Natural killer cell (primary cell): ENCODE measurements at regions not wholly inside any gene's neighbourhood (a gene's known extent, or its start where the extent isn't known, plus 50 kb on each side); places are given as distances from the start of the nearest gene placed in this dataset.

Experiments
- ATAC-seq, 3 donors: fragments of 150-1000 bp in 2 of 3; fragments of 200-7000 bp in 1 of 3; cut with Tn5 transposase; 1 replicate in 1 of 3; 2 replicates in 2 of 3; pipeline ENCODE4 v1.10.0; 2021; ENCODE audit warnings: mild to moderate bottlenecking in 2 of 3, moderate library complexity in 2 of 3
- DNase-seq, 2 donors: peaks; one replicate each; pipeline versions ENCODE4 v3.0.0 to v3.0.0-alpha.2; 2013 to 2021; ENCODE audit warnings: mixed read lengths in 1 of 2
- H3K27ac ChIP-seq: one replicate; pipeline ENCODE4 v1.5.1; 2013; ENCODE audit warnings: mild to moderate bottlenecking, low read length
- H3K27me3 ChIP-seq: one replicate; pipeline ENCODE4 v1.6.1; 2013; ENCODE audit warnings: low read length; ENCODE audit not compliant: control insufficient read depth, insufficient read depth
- H3K36me3 ChIP-seq: one replicate; pipeline ENCODE4 v1.6.1; 2013; ENCODE audit warnings: low read length; ENCODE audit not compliant: control insufficient read depth, insufficient read depth
- H3K4me1 ChIP-seq: one replicate; pipeline ENCODE4 v1.6.1; 2013; ENCODE audit warnings: low read length; ENCODE audit not compliant: control insufficient read depth, insufficient read depth
- H3K4me3 ChIP-seq: one replicate; pipeline ENCODE4 v1.5.1; 2013; ENCODE audit warnings: low read length
- H3K9me3 ChIP-seq: one replicate; pipeline ENCODE4 v1.6.1; 2013; ENCODE audit warnings: low read length; ENCODE audit not compliant: control insufficient read depth, insufficient read depth
- H3K27ac Mint-ChIP-seq, 2 donors: one replicate each; pipeline ENCODE4 v1.8.0; 2022; ENCODE audit warnings: mild to moderate bottlenecking in 2 of 2, mixed read lengths in 2 of 2, moderate library complexity in 1 of 2
- H3K27me3 Mint-ChIP-seq, 2 donors: one replicate each; pipeline ENCODE4 v1.8.0; 2022; ENCODE audit warnings: low read depth in 2 of 2, mixed read lengths in 2 of 2
- H3K36me3 Mint-ChIP-seq: one replicate; pipeline ENCODE4 v1.8.0; 2022; ENCODE audit warnings: mixed read lengths
- H3K4me1 Mint-ChIP-seq, 2 donors: one replicate each; pipeline ENCODE4 v1.8.0; 2022; ENCODE audit warnings: mixed read lengths in 2 of 2
- H3K4me3 Mint-ChIP-seq: one replicate; pipeline ENCODE4 v1.8.0; 2022; ENCODE audit warnings: mild to moderate bottlenecking, moderate library complexity, mixed read lengths
- H3K9me3 Mint-ChIP-seq, 2 donors: one replicate each; pipeline ENCODE4 v1.8.0; 2022; ENCODE audit warnings: mixed read lengths in 2 of 2
- WGBS: methylation state at CpG from one replicate; pipeline ENCODE4 v1.1.7; 2013; ENCODE audit warnings: missing lambda C conversion rate; ENCODE audit not compliant: insufficient coverage; 5-methylcytosine and 5-hydroxymethylcytosine counted together
- intact Hi-C: fragments of 100-400 bp; cut with micrococcal nuclease; formaldehyde crosslinking; loops from one replicate; pipeline ENCODE4 v1.14.2; 2022
- TF ChIP-seq, protein P1 (sequence below): fragments of 200-600 bp; IDR thresholded peaks from one replicate; pipeline ENCODE4 v1.8.0; 2022; ENCODE audit warnings: antibody characterized with exemption

DNA sequence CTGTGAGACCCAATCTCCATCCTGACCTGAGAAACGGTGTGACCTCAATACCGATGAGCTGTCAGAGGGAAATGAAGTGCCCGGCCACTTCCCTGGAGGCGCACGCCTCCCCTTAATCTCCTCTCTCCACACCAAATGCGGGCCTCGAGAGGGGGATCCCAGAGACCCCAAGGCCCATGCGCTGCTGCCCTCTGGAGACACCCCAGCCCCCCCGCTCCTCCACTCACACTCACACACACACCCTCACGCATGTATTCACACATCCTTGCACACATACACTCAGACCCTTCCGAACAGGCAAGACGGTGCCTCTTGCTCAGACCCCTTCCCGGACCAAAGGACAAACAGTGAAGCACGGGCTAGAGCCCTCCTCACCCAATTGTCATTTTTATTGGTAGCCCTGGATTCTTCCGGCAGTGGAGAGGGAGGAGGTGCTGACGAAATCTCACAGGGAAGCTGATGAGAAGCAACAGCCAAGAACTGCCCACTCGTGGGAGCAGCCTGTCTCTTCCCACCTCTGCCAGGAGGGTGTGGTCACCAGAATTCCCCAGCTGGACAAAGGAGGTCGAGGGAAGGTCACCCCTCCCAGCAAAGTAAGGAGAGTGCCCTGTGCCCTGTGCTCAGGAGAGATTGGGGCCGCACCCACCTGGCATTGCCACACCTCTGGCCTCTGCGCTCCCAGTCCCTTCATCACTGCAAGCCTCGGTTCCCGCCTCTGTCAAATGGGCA lies 136.0 kb upstream of the TNRC6C start:
- Histone ChIP-seq H3K4me1 (peaks cover 4% of the 10 kb centered on the region), H3K27me3 (no peaks in the 10 kb centered on the region), H3K9me3 (no peaks in the 10 kb centered on the region), H3K27ac (no peak overlapping the region), H3K4me3 (no peak overlapping the region), H3K36me3 (no peaks in the 10 kb centered on the region)
- no peak for DNase-seq
- H3K4me1 Mint-ChIP-seq, result peaks cover 0 to 10% of the 10 kb centered on the region in 2 donors
- ATAC-seq, result no peak
- no peaks in the 10 kb centered on the region for H3K36me3 Mint-ChIP-seq
- H3K27me3 Mint-ChIP-seq, result peaks cover 0 to 6% of the 10 kb centered on the region in 2 donors
- H3K4me3 Mint-ChIP-seq, result no peak overlapping the region
- intact Hi-C loops, result no loop called here
- H3K27ac Mint-ChIP-seq, result no peak overlapping the region
- TF ChIP-seq, protein P1, sequence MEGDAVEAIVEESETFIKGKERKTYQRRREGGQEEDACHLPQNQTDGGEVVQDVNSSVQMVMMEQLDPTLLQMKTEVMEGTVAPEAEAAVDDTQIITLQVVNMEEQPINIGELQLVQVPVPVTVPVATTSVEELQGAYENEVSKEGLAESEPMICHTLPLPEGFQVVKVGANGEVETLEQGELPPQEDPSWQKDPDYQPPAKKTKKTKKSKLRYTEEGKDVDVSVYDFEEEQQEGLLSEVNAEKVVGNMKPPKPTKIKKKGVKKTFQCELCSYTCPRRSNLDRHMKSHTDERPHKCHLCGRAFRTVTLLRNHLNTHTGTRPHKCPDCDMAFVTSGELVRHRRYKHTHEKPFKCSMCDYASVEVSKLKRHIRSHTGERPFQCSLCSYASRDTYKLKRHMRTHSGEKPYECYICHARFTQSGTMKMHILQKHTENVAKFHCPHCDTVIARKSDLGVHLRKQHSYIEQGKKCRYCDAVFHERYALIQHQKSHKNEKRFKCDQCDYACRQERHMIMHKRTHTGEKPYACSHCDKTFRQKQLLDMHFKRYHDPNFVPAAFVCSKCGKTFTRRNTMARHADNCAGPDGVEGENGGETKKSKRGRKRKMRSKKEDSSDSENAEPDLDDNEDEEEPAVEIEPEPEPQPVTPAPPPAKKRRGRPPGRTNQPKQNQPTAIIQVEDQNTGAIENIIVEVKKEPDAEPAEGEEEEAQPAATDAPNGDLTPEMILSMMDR, result no peak
- H3K9me3 Mint-ChIP-seq, result no peaks in the 10 kb centered on the region
- 83% methylated on average over 22 of the region's 22 CpGs for WGBS

DNA sequence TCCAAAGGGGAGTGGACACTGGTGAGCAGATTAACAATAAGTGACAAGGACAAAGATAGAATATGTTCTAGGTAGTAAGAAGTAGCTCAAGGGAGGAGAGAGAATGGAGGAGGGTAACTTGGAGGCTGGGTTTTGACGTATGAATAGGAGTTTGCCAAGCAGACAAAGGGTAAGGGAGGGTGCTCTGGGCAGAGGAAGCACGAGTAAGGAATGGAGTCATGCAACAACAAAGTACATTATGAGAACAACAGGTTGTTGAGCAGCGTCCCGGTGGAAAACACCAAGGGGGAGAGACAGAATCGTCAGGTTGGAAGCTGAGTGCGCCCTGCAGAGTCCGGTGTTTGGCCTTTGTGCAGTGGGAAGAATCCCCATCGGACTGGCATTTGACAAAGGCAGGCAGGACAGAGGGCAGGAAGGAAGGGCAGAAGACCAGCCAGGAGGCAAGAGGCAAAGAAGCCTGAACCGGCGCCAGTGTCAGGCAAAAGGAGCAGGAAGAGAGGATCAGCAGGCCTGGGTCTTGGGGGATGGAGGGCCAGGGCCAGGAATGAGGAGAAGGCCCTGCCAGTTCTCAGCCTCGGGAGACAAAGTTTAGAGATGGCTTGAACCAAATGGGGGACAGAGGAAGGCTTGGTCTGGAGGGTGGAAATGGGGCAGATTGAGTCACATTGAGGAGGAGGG lies 134.3 kb upstream of the TNRC6C start:
- Histone ChIP-seq H3K27me3 (no peaks in the 10 kb centered on the region), H3K27ac (no peak overlapping the region), H3K9me3 (no peaks in the 10 kb centered on the region), H3K36me3 (no peaks in the 10 kb centered on the region), H3K4me3 (no peak overlapping the region), H3K4me1 (peaks cover 4% of the 10 kb centered on the region)
- Mint-ChIP-seq H3K27me3 (peaks cover 0 to 6% of the 10 kb centered on the region in 2 donors), H3K27ac (no peak overlapping the region), H3K4me1 (peaks cover 0 to 15% of the 10 kb centered on the region in 2 donors), H3K36me3 (no peaks in the 10 kb centered on the region), H3K4me3 (no peak overlapping the region), H3K9me3 (no peaks in the 10 kb centered on the region)
- 82% methylated on average over 11 of the region's 11 CpGs for WGBS
- TF ChIP-seq, protein P1, result no peak
- intact Hi-C loops, result no loop called here
- ATAC-seq (peak in 1 of 3 donors; percentile 2), DNase-seq (no peak)

- TF ChIP-seq, protein P1, result no peak
- peaks cover 0 to 15% of the 10 kb centered on the region in 2 donors for H3K4me1 Mint-ChIP-seq
- DNase-seq, result no peak
- H3K27me3 Mint-ChIP-seq, result peaks cover 0 to 6% of the 10 kb centered on the region in 2 donors
- H3K9me3 ChIP-seq, result no peaks in the 10 kb centered on the region
- no peak for ATAC-seq
- H3K27ac Mint-ChIP-seq, result no peak overlapping the region
- no peaks in the 10 kb centered on the region for H3K36me3 ChIP-seq
- H3K27me3 ChIP-seq, result no peaks in the 10 kb centered on the region
- 88% methylated on average over 9 of the region's 9 CpGs for WGBS
- no peak overlapping the region for H3K4me3 ChIP-seq
- no peak overlapping the region for H3K4me3 Mint-ChIP-seq
- intact Hi-C loops, result no loop called here
- H3K4me1 ChIP-seq, result peaks cover 6% of the 10 kb centered on the region
- no peaks in the 10 kb centered on the region for H3K36me3 Mint-ChIP-seq
- no peak overlapping the region for H3K27ac ChIP-seq
- no peaks in the 10 kb centered on the region for H3K9me3 Mint-ChIP-seq
Observed at GRCh38 chr17:77824780-77825280, 133.7 kb upstream of the TNRC6C start.
